ENCODE measurements at regions not wholly inside any gene's neighbourhood (a gene's known extent, or its start where the extent isn't known, plus 50 kb on each side); places are given as distances from the start of the nearest gene placed in this dataset.

- Histone ChIP-seq H3K9me3 (ENCODE audit: control insufficient read depth in 4 of 4, insufficient read depth in 3 of 4, low read length in 3 of 4) (peaks cover 0 to 3% (median 0%) of the 10 kb centered on the region in 4 donors), H3K4me3 (no peak overlapping the region), H3K9ac (ENCODE audit: insufficient read depth in 1 of 2, low read length in 2 of 2) (no peak overlapping the region), H3K27ac (ENCODE audit: low read depth in 1 of 2, low read length in 1 of 2) (no peak overlapping the region), H3K27me3 (ENCODE audit: control insufficient read depth in 3 of 3, insufficient read depth in 3 of 3, low read length in 2 of 3) (no peaks in the 10 kb centered on the region), H3K4me1 (ENCODE audit: control insufficient read depth in 5 of 5, insufficient read depth in 5 of 5, low read length in 5 of 5) (peaks cover 0 to 8% (median 0%) of the 10 kb centered on the region in 5 donors), H3K36me3 (ENCODE audit: control insufficient read depth in 4 of 4, insufficient read depth in 4 of 4, low read length in 4 of 4) (no peaks in the 10 kb centered on the region)
- WGBS, 2 donors, result 84 to 96% methylated on average over 6 of the region's 6 CpGs
- ATAC-seq (ENCODE audit: insufficient read depth, low FRiP score) (no peak), DNase-seq (no peak)
- TF ChIP-seq CTCF (IDR thresholded peaks at IDR 0.05; ENCODE audit: control extremely low read depth, extremely low read depth), result no peak
Observed at GRCh38 chr10:44510379-44511115, 125.7 kb upstream of the CXCL12 start.

- ATAC-seq (ENCODE audit: insufficient read depth, low FRiP score), result no peak
Observed at GRCh38 chr10:44511166-44511565, 126.3 kb upstream of the CXCL12 start.

GRCh38 chr10:44511601-44512000 lies 126.7 kb upstream of the CXCL12 start:
- ATAC-seq (ENCODE audit: insufficient read depth, low FRiP score) (no peak), DNase-seq (no peak)
- 79 to 81% methylated on average over 2 of the region's 2 CpGs for WGBS, 2 donors
- H3K4me3 ChIP-seq, result no peak overlapping the region
- no peaks in the 10 kb centered on the region for H3K27me3 ChIP-seq (ENCODE audit: control insufficient read depth in 3 of 3, insufficient read depth in 3 of 3, low read length in 2 of 3)
- H3K36me3 ChIP-seq (ENCODE audit: control insufficient read depth in 4 of 4, insufficient read depth in 4 of 4, low read length in 4 of 4), result no peaks in the 10 kb centered on the region
- no peak for TF ChIP-seq CTCF (IDR thresholded peaks at IDR 0.05; ENCODE audit: control extremely low read depth, extremely low read depth)
- H3K9ac ChIP-seq (ENCODE audit: insufficient read depth in 1 of 2, low read length in 2 of 2), result no peak overlapping the region
- no peaks in the 10 kb centered on the region for H3K9me3 ChIP-seq (ENCODE audit: control insufficient read depth in 4 of 4, insufficient read depth in 3 of 4, low read length in 3 of 4)
- no peak overlapping the region for H3K27ac ChIP-seq (ENCODE audit: low read depth in 1 of 2, low read length in 1 of 2)
- H3K4me1 ChIP-seq (ENCODE audit: control insufficient read depth in 5 of 5, insufficient read depth in 5 of 5, low read length in 5 of 5), result peaks cover 0 to 10% (median 0%) of the 10 kb centered on the region in 5 donors

More at GRCh38 chr10:44511166-44511565, 126.3 kb upstream of the CXCL12 start:
- no peak for TF ChIP-seq CTCF (IDR thresholded peaks at IDR 0.05; ENCODE audit: control extremely low read depth, extremely low read depth)
- 78% methylated on average over 2 of the region's 2 CpGs for WGBS, 2 donors
- no peaks in the 10 kb centered on the region for H3K9me3 ChIP-seq (ENCODE audit: control insufficient read depth in 4 of 4, insufficient read depth in 3 of 4, low read length in 3 of 4)
- no peak for DNase-seq
- H3K36me3 ChIP-seq (ENCODE audit: control insufficient read depth in 4 of 4, insufficient read depth in 4 of 4, low read length in 4 of 4), result no peaks in the 10 kb centered on the region
- peaks cover 0 to 8% (median 0%) of the 10 kb centered on the region in 5 donors for H3K4me1 ChIP-seq (ENCODE audit: control insufficient read depth in 5 of 5, insufficient read depth in 5 of 5, low read length in 5 of 5)
- H3K9ac ChIP-seq (ENCODE audit: insufficient read depth in 1 of 2, low read length in 2 of 2), result no peak overlapping the region
- H3K27me3 ChIP-seq (ENCODE audit: control insufficient read depth in 3 of 3, insufficient read depth in 3 of 3, low read length in 2 of 3), result no peaks in the 10 kb centered on the region
- H3K27ac ChIP-seq (ENCODE audit: low read depth in 1 of 2, low read length in 1 of 2), result no peak overlapping the region
- no peak overlapping the region for H3K4me3 ChIP-seq
